HCT116 (cell line): ENCODE measurements at regions not wholly inside any gene's neighbourhood (a gene's known extent, or its start where the extent isn't known, plus 50 kb on each side); places are given as distances from the start of the nearest gene placed in this dataset.

Experiments
- CTCF ChIP-seq, 3 experiments: fragments of 200-600 bp in 1 of 3; sonication (generic) in 1 of 3; IDR thresholded peaks in 2 of 3; conservative IDR thresholded peaks in 1 of 3; 2 replicates each; pipeline ENCODE4 v1.5.1; 2012 to 2017; ENCODE audit warnings: low read depth in 2 of 3, low read length in 2 of 3, antibody characterized with exemption in 1 of 3, borderline replicate concordance in 1 of 3, control low read depth in 1 of 3, mild to moderate bottlenecking in 1 of 3, mixed read lengths in 1 of 3, mixed run types in 1 of 3, moderate library complexity in 1 of 3; ENCODE audit not compliant: insufficient read depth in 1 of 3
- EGR1 ChIP-seq: IDR thresholded peaks from 2 replicates; pipeline ENCODE4 v1.6.1; 2012; ENCODE audit warnings: low read depth
- ELF1 ChIP-seq: IDR thresholded peaks from 2 replicates; pipeline ENCODE4 v1.6.1; 2012; ENCODE audit warnings: low read depth, borderline replicate concordance
- POLR2A ChIP-seq: IDR thresholded peaks from 2 replicates; pipeline ENCODE4 v1.7.0; 2011; ENCODE audit warnings: borderline replicate concordance; ENCODE audit not compliant: insufficient read depth, insufficient read length; ENCODE audit errors: extremely low read depth
- RAD21 ChIP-seq: IDR thresholded peaks from 2 replicates; pipeline ENCODE4 v1.6.1; 2012; ENCODE audit warnings: low read depth, mild to moderate bottlenecking
- ZBTB33 ChIP-seq: IDR thresholded peaks from 2 replicates; pipeline ENCODE4 v1.6.1; 2011; ENCODE audit warnings: mild to moderate bottlenecking, low read length, moderate library complexity; ENCODE audit not compliant: insufficient replicate concordance; ENCODE audit errors: extremely low read depth

DNA sequence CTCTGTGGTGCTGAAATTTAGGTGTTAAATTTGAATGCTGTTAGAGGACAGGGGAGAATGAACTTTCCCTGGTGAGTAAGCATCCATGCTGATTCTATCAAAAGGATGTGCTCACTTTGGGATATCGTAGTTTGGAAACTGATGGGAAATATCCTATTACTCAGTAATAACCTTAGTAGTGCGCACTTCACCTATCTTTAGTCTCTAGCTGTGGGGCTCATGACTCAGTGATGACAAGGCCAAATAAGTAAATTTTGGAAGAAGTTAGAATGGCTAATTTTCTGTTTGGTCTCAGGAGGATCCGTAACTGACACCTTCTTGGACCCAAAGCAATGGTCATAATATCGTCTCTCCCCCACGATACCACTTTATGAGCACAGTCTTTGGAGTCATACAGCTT, 448.4 kb downstream of the PSAT1 start:
- TF ChIP-seq CTCF (IDR thresholded peaks at IDR 0.05 in 2 of 3, conservative IDR thresholded peaks at IDR 0.05 in 1 of 3; ENCODE audit: borderline replicate concordance in 1 of 3, insufficient read depth in 1 of 3, low read depth in 2 of 3, low read length in 2 of 3) (no peak), EGR1 (no peak), ZBTB33 (no peak), ELF1 (no peak), RAD21 (no peak), POLR2A (no peak)
